ENCODE measurements at regions not wholly inside any gene's neighbourhood (a gene's known extent, or its start where the extent isn't known, plus 50 kb on each side); places are given as distances from the start of the nearest gene placed in this dataset.

- no peak for DNase-seq (ENCODE audit: low read depth in 3 of 3)
Observed at GRCh38 chr6:91298543-91299145, 711.8 kb upstream of the MAP3K7 start.

- DNase-seq (ENCODE audit: low read depth in 3 of 3) = no peak
Observed at GRCh38 chr6:91293395-91293794, 706.5 kb upstream of the MAP3K7 start.

- DNase-seq (ENCODE audit: low read depth in 3 of 3) = no peak
Observed at GRCh38 chr6:91291071-91291470, 704.2 kb upstream of the MAP3K7 start.

- no peak for DNase-seq (ENCODE audit: low read depth in 3 of 3)
Observed at GRCh38 chr6:91288741-91289140, 701.9 kb upstream of the MAP3K7 start.

GRCh38 chr6:91281901-91282300 lies 695.0 kb upstream of the MAP3K7 start:
- no peak for DNase-seq (ENCODE audit: low read depth in 3 of 3)

- no peak for DNase-seq (ENCODE audit: low read depth in 3 of 3)
Observed at GRCh38 chr6:91280494-91280830, 693.6 kb upstream of the MAP3K7 start.

GRCh38 chr6:91279740-91280493 lies 693.0 kb upstream of the MAP3K7 start:
- DNase-seq (ENCODE audit: low read depth in 3 of 3) = no peak

- no peak for DNase-seq (ENCODE audit: low read depth in 3 of 3)
Observed at GRCh38 chr6:91278416-91278815, 691.5 kb upstream of the MAP3K7 start.

- no peak for DNase-seq (ENCODE audit: low read depth in 3 of 3)
Observed at GRCh38 chr6:91276315-91276714, 689.4 kb upstream of the MAP3K7 start.

GRCh38 chr6:91273729-91274128 lies 686.9 kb upstream of the MAP3K7 start:
- DNase-seq (ENCODE audit: low read depth in 3 of 3) = no peak

GRCh38 chr6:91271807-91272206 lies 684.9 kb upstream of the MAP3K7 start:
- DNase-seq (ENCODE audit: low read depth in 3 of 3) = no peak

- no peak for DNase-seq (ENCODE audit: low read depth in 3 of 3)
Observed at GRCh38 chr6:91268941-91269340, 682.1 kb upstream of the MAP3K7 start.

- no peak for DNase-seq (ENCODE audit: low read depth in 3 of 3)
Observed at GRCh38 chr6:91267246-91267645, 680.4 kb upstream of the MAP3K7 start.

- DNase-seq (ENCODE audit: low read depth in 3 of 3) = no peak
Observed at GRCh38 chr6:91266156-91266555, 679.3 kb upstream of the MAP3K7 start.

- no peak for DNase-seq (ENCODE audit: low read depth in 3 of 3)
Observed at GRCh38 chr6:91243436-91243835, 656.6 kb upstream of the MAP3K7 start.

- DNase-seq (ENCODE audit: low read depth in 3 of 3) = no peak
Observed at GRCh38 chr6:91242614-91242949, 655.7 kb upstream of the MAP3K7 start.

- no peak for DNase-seq (ENCODE audit: low read depth in 3 of 3)
Observed at GRCh38 chr6:91241946-91242613, 655.2 kb upstream of the MAP3K7 start.

GRCh38 chr6:91240878-91241603 lies 654.2 kb upstream of the MAP3K7 start:
- DNase-seq (ENCODE audit: low read depth in 3 of 3) = no peak

GRCh38 chr6:91221072-91221720 lies 634.3 kb upstream of the MAP3K7 start:
- no peak for DNase-seq (ENCODE audit: low read depth in 3 of 3)

GRCh38 chr6:91213229-91213901 lies 626.5 kb upstream of the MAP3K7 start:
- no peak for DNase-seq (ENCODE audit: low read depth in 3 of 3)

GRCh38 chr6:91198588-91199255 lies 611.9 kb upstream of the MAP3K7 start:
- DNase-seq (ENCODE audit: low read depth in 3 of 3) = no peak

All from stimulated activated CD4-positive, alpha-beta T cell treated with anti-CD3 and anti-CD28 coated beads, TNF-alpha, amount 100 ng/mL, for 24 hours (primary cell).